Muscle of leg (tissue), 3 donors: ENCODE measurements at regions not wholly inside any gene's neighbourhood (a gene's known extent, or its start where the extent isn't known, plus 50 kb on each side); places are given as distances from the start of the nearest gene placed in this dataset.
"Not testable (repeated sequence)": the region's sequence is repeated elsewhere in the genome, so short reads cannot be mapped to it uniquely, and the experiment has no call there.

Source experiments
- DNase-seq: peaks from one replicate; pipeline ENCODE4 v3.0.0; 2013
- H3K27ac ChIP-seq: one replicate; pipeline ENCODE4 v1.5.1; 2013; ENCODE audit warnings: mild to moderate bottlenecking, low read length, control low read depth
- H3K27me3 ChIP-seq: one replicate; pipeline ENCODE4 v1.6.1; 2013; ENCODE audit warnings: low read length; ENCODE audit not compliant: control insufficient read depth, insufficient read depth
- H3K36me3 ChIP-seq: one replicate; pipeline ENCODE4 v1.6.1; 2013; ENCODE audit warnings: low read length; ENCODE audit not compliant: control insufficient read depth, insufficient read depth
- H3K4me1 ChIP-seq: one replicate; pipeline ENCODE4 v1.6.1; 2013; ENCODE audit warnings: low read length; ENCODE audit not compliant: control insufficient read depth, insufficient read depth
- H3K4me3 ChIP-seq: one replicate; pipeline ENCODE4 v1.5.1; 2013; ENCODE audit warnings: low read length, control low read depth
- H3K9me3 ChIP-seq: replicated peaks from 2 replicates; pipeline ENCODE4 v1.6.1; 2013; ENCODE audit warnings: low read depth, low read length; ENCODE audit not compliant: control insufficient read depth
- WGBS: methylation state at CpG from one replicate; pipeline ENCODE4 v1.1.5; 2013; ENCODE audit warnings: missing lambda C conversion rate; ENCODE audit not compliant: insufficient coverage; 5-methylcytosine and 5-hydroxymethylcytosine counted together

GRCh38 chr11:57899378-57899777, 124.3 kb upstream of the OR9Q1 start:
- Histone ChIP-seq H3K27ac (no peak overlapping the region), H3K9me3 (no peaks in the 10 kb centered on the region), H3K27me3 (no peaks in the 10 kb centered on the region), H3K36me3 (no peaks in the 10 kb centered on the region), H3K4me3 (no peak overlapping the region), H3K4me1 (no peaks in the 10 kb centered on the region)
- WGBS, result 85% methylated on average over 2 of the region's 2 CpGs
- no peak for DNase-seq

GRCh38 chr11:57900320-57900719, 123.4 kb upstream of the OR9Q1 start:
- DNase-seq, result no peak
- 67% methylated on average over 1 of the region's 1 CpG for WGBS
- Histone ChIP-seq H3K36me3 (no peaks in the 10 kb centered on the region), H3K9me3 (no peaks in the 10 kb centered on the region), H3K27ac (no peak overlapping the region), H3K27me3 (no peaks in the 10 kb centered on the region), H3K4me3 (no peak overlapping the region), H3K4me1 (no peaks in the 10 kb centered on the region)

- H3K36me3 ChIP-seq, result no peaks in the 10 kb centered on the region
- H3K27me3 ChIP-seq, result no peaks in the 10 kb centered on the region
- H3K4me3 ChIP-seq, result no peak overlapping the region
- no peak for DNase-seq
- H3K9me3 ChIP-seq, result no peaks in the 10 kb centered on the region
- H3K27ac ChIP-seq, result no peak overlapping the region
- H3K4me1 ChIP-seq, result no peaks in the 10 kb centered on the region
These were observed 122.4 kb upstream of the OR9Q1 start for GRCh38 chr11:57901278-57901677.

- H3K4me3 ChIP-seq, result no peak overlapping the region
- H3K27me3 ChIP-seq, result no peaks in the 10 kb centered on the region
- DNase-seq, result no peak
- no peaks in the 10 kb centered on the region for H3K36me3 ChIP-seq
- WGBS, result 80% methylated on average over 3 of the region's 5 CpGs
- H3K27ac ChIP-seq, result no peak overlapping the region
- H3K9me3 ChIP-seq, result no peaks in the 10 kb centered on the region
- no peaks in the 10 kb centered on the region for H3K4me1 ChIP-seq
These were observed 121.9 kb upstream of the OR9Q1 start for GRCh38 chr11:57901756-57902155.

- no peaks in the 10 kb centered on the region for H3K4me1 ChIP-seq
These were observed 120.7 kb upstream of the OR9Q1 start for GRCh38 chr11:57903011-57903410.

GRCh38 chr11:57903441-57904123, 120.1 kb upstream of the OR9Q1 start:
- Histone ChIP-seq H3K27ac (no peak overlapping the region), H3K9me3 (no peaks in the 10 kb centered on the region), H3K4me3 (no peak overlapping the region), H3K27me3 (no peaks in the 10 kb centered on the region), H3K36me3 (no peaks in the 10 kb centered on the region), H3K4me1 (no peaks in the 10 kb centered on the region)
- DNase-seq, result no peak
- WGBS, result 86% methylated on average over 10 of the region's 11 CpGs

More at GRCh38 chr11:57903011-57903410, 120.7 kb upstream of the OR9Q1 start:
- H3K9me3 ChIP-seq, result no peaks in the 10 kb centered on the region
- no peak for DNase-seq
- H3K36me3 ChIP-seq, result no peaks in the 10 kb centered on the region
- no peaks in the 10 kb centered on the region for H3K27me3 ChIP-seq
- no peak overlapping the region for H3K27ac ChIP-seq
- no peak overlapping the region for H3K4me3 ChIP-seq

GRCh38 chr11:57904376-57904775, 119.3 kb upstream of the OR9Q1 start:
- no peak overlapping the region for H3K4me3 ChIP-seq
- H3K27me3 ChIP-seq, result no peaks in the 10 kb centered on the region
- H3K4me1 ChIP-seq, result no peaks in the 10 kb centered on the region
- WGBS, result no CpG with 5 or more reads among the region's 10 CpGs
- no peaks in the 10 kb centered on the region for H3K9me3 ChIP-seq
- no peaks in the 10 kb centered on the region for H3K36me3 ChIP-seq
- H3K27ac ChIP-seq, result no peak overlapping the region
- no peak for DNase-seq

GRCh38 chr11:57905439-57905838, 118.2 kb upstream of the OR9Q1 start:
- H3K9me3 ChIP-seq, result no peaks in the 10 kb centered on the region
- no peak for DNase-seq
- H3K27me3 ChIP-seq, result no peaks in the 10 kb centered on the region
- H3K4me1 ChIP-seq, result no peaks in the 10 kb centered on the region
- H3K4me3 ChIP-seq, result no peak overlapping the region
- 100% methylated on average over 2 of the region's 2 CpGs for WGBS
- no peaks in the 10 kb centered on the region for H3K36me3 ChIP-seq
- H3K27ac ChIP-seq, result no peak overlapping the region

- H3K9me3 ChIP-seq, H3K27ac ChIP-seq, H3K4me3 ChIP-seq, H3K36me3 ChIP-seq, H3K4me1 ChIP-seq, DNase-seq, H3K27me3 ChIP-seq: not testable (repeated sequence)
- WGBS, result no CpG with 5 or more reads among the region's 2 CpGs
These were observed 115.3 kb upstream of the OR9Q1 start for GRCh38 chr11:57908399-57908798.

GRCh38 chr11:57911522-57911921, 112.2 kb upstream of the OR9Q1 start:
- not testable (repeated sequence) for DNase-seq, H3K36me3 ChIP-seq
- 100% methylated on average over 2 of the region's 4 CpGs for WGBS

More at GRCh38 chr11:57911522-57911921, 112.2 kb upstream of the OR9Q1 start:
- H3K9me3 ChIP-seq, H3K4me3 ChIP-seq, H3K27me3 ChIP-seq, H3K27ac ChIP-seq, H3K4me1 ChIP-seq: not testable (repeated sequence)
